NCI-H1092 treated with DMSO at 0.1 percent for 48 hours (cell line): ENCODE measurements at regions not wholly inside any gene's neighbourhood (a gene's known extent, or its start where the extent isn't known, plus 50 kb on each side); places are given as distances from the start of the nearest gene placed in this dataset.

ENCODE experiments used
- DNase-seq: peaks from one replicate; lab custom pipeline; 2025; lab: John Stamatoyannopoulos, UW

GRCh38 chr7:36100634-36101033 lies 52.4 kb upstream of the EEPD1 start:
- DNase-seq: no peak
